Right lobe of liver (tissue), 4 donors: ENCODE measurements at regions not wholly inside any gene's neighbourhood (a gene's known extent, or its start where the extent isn't known, plus 50 kb on each side); places are given as distances from the start of the nearest gene placed in this dataset.

ENCODE experiments used
- POLR2A ChIP-seq: fragments of 450-650 bp; IDR thresholded peaks from one replicate; pipeline ENCODE4 v1.6.1; 2017; ENCODE audit warnings: antibody characterized with exemption, mild to moderate bottlenecking
- TF ChIP-seq, protein P1 (sequence below), 4 donors: fragments of 200-600 bp in 3 of 4; fragments of 450-650 bp in 1 of 4; IDR thresholded peaks; one replicate each; pipeline versions ENCODE4 v1.5.1 to v1.8.0; 2016 to 2022; ENCODE audit warnings: antibody characterized with exemption in 4 of 4, mild to moderate bottlenecking in 2 of 4
- donor health status: DM: no; HTN: no; CAD: no.
- donor health status: DM: no; HTN: no; CAD: no.
- donor health status: DM: no; HTN: yes; CAD: no.

DNA sequence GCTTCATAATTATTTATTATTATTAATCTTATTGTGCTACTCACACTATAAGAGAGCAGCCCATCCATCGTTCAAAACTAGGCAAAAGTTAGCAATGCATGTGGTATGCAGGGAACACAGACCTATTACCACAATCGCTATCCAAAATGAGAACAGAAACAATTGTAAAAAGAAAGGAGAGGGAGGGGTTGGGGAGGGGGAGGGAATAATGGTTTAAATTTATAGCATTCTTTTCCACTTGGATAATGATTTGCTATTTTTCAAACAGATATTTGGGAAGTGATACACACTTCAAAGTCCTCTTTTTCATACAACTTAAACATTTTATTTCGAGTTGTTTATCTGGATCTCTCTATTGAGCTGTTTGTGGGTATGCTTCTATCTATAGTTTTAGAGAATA lies 248.6 kb upstream of the SOX5 start:
- TF ChIP-seq, protein P1, sequence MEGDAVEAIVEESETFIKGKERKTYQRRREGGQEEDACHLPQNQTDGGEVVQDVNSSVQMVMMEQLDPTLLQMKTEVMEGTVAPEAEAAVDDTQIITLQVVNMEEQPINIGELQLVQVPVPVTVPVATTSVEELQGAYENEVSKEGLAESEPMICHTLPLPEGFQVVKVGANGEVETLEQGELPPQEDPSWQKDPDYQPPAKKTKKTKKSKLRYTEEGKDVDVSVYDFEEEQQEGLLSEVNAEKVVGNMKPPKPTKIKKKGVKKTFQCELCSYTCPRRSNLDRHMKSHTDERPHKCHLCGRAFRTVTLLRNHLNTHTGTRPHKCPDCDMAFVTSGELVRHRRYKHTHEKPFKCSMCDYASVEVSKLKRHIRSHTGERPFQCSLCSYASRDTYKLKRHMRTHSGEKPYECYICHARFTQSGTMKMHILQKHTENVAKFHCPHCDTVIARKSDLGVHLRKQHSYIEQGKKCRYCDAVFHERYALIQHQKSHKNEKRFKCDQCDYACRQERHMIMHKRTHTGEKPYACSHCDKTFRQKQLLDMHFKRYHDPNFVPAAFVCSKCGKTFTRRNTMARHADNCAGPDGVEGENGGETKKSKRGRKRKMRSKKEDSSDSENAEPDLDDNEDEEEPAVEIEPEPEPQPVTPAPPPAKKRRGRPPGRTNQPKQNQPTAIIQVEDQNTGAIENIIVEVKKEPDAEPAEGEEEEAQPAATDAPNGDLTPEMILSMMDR (IDR thresholded peaks at IDR 0.05) = no peak
- no peak for TF ChIP-seq POLR2A
